ENCODE measurements at regions not wholly inside any gene's neighbourhood (a gene's known extent, or its start where the extent isn't known, plus 50 kb on each side); places are given as distances from the start of the nearest gene placed in this dataset.
"Not testable (repeated sequence)": the region's sequence is repeated elsewhere in the genome, so short reads cannot be mapped to it uniquely, and the experiment has no call there.

DNA sequence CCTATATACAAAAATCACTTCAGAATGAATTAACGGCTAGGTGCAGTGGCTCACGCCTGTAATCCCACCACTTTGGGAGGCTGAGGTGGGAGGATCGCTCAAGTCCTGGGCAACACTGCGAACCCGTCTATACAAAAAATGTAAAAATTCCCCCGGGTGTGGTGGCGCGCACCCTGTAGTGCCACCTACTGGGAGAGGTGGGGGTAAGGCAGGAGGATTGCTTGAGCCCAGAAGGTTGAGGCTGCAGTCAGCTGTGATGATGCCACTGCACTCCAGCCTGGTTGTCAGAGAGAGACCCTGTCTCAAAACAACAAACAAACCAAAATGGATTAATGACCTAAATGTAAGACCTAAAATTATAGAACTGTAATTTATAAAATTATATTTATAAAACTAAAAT, 236.2 kb downstream of the SPATA31A6 start:
- not testable (repeated sequence) for TF ChIP-seq YY1 (IDR thresholded peaks at IDR 0.05; ENCODE audit: insufficient read depth, insufficient read length); ZNF274 (IDR thresholded peaks at IDR 0.05; ENCODE audit: low read depth, low read length)

Data from NT2/D1 (cell line).